ENCODE measurements at regions not wholly inside any gene's neighbourhood (a gene's known extent, or its start where the extent isn't known, plus 50 kb on each side); places are given as distances from the start of the nearest gene placed in this dataset.

- Mint-ChIP-seq H3K9me3 (peaks cover 9% of the 10 kb centered on the region), H3K27ac (no peak overlapping the region), H3K36me3 (no peaks in the 10 kb centered on the region), H3K4me1 (ENCODE audit: unreplicated experiment) (peaks cover 5% of the 10 kb centered on the region), H3K27me3 (no peaks in the 10 kb centered on the region), H3K4me3 (no peak overlapping the region)
- DNase-seq (ENCODE audit: extremely low spot score, unreplicated experiment) = no peak
- TF ChIP-seq CTCF (conservative IDR thresholded peaks at IDR 0.05) = no peak
Measured at GRCh38 chr6:22231050-22231449, 65.8 kb downstream of the PRL start.

GRCh38 chr6:22231616-22232015 lies 65.2 kb downstream of the PRL start:
- Mint-ChIP-seq H3K4me1 (ENCODE audit: unreplicated experiment) (peaks cover 5% of the 10 kb centered on the region), H3K9me3 (peaks cover 11% of the 10 kb centered on the region), H3K27ac (no peak overlapping the region), H3K36me3 (no peaks in the 10 kb centered on the region), H3K4me3 (no peak overlapping the region), H3K27me3 (no peaks in the 10 kb centered on the region)
- TF ChIP-seq CTCF (conservative IDR thresholded peaks at IDR 0.05) = no peak
- DNase-seq (ENCODE audit: extremely low spot score, unreplicated experiment) = no peak

GRCh38 chr6:22236626-22237414 lies 60.0 kb downstream of the PRL start:
- peaks cover 10% of the 10 kb centered on the region for H3K4me1 Mint-ChIP-seq (ENCODE audit: unreplicated experiment)
- H3K36me3 Mint-ChIP-seq = no peaks in the 10 kb centered on the region
- peaks cover 15% of the 10 kb centered on the region for H3K9me3 Mint-ChIP-seq
- DNase-seq (ENCODE audit: extremely low spot score, unreplicated experiment) = no peak
- H3K4me3 Mint-ChIP-seq = no peak overlapping the region
- no peak for TF ChIP-seq CTCF (conservative IDR thresholded peaks at IDR 0.05)
- H3K27ac Mint-ChIP-seq = no peak overlapping the region
- no peaks in the 10 kb centered on the region for H3K27me3 Mint-ChIP-seq

Measured in type B pancreatic cell (in vitro differentiated cells).